NCI-H187 treated with DMSO at 0.1 percent for 48 hours (cell line): ENCODE measurements at regions not wholly inside any gene's neighbourhood (a gene's known extent, or its start where the extent isn't known, plus 50 kb on each side); places are given as distances from the start of the nearest gene placed in this dataset.

Experiments
- DNase-seq: peaks from one replicate; lab custom pipeline; 2025; lab: John Stamatoyannopoulos, UW

GRCh38 chr15:47949815-47950214 lies 171.0 kb upstream of the SLC24A5 start:
- no peak for DNase-seq

DNA sequence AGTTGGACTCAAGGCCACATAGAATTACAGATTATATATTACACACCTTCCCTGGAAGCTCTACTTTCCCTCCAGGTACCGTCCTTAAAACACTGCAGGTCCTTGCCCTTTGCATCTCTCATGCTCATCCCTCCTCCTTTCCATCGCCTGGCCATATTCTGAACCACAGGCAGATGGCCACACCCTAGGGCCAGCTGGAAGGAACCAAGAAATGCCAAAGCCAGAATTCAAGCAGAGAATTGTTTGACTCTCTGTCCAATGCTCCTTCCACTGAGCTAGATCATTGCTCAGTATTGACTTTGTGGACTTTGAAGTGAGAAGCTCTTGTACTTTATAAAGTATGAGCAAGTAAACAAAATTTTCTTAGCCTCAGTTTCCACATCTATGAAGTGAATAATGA lies 170.3 kb upstream of the SLC24A5 start:
- no peak for DNase-seq

DNA sequence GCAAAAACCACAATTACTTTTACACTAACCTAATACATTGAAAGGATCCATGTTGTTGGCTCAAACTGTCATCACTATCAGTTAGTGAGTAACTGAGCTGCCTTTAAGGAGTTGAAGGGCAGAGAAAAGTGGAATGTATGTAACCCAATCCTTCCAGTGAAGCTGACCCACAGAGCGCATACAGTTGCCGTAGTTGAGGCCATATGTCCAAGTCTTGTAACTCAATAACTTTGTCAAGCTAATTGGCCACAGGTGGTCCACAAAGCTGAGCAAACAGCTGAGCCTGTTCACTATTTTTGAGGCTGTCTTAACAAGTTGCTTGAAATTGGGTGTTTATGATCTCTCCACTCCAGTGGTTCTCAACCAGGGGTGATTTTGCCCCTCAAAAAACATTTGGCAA lies 169.0 kb upstream of the SLC24A5 start:
- DNase-seq = no peak

DNA sequence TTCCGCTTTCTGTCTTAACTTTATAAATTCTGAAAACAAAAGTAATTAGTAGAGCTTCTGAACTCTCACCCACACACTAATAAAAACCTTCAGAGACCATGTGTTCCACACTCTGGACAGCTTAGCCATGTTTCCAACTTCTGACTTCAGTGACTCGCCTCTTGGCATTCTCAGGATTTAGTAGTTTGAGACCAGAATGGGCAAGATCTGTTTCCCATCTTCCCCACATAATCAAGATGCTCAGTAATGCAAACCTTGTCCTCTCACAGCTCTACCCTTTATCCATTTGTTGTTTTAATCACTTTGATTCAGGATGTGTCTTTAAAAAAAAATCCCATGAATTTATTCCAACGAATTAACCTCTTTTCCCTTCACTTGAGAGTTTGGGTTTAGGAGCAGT lies 166.6 kb upstream of the SLC24A5 start:
- DNase-seq = no peak

- no peak for DNase-seq
Observed at GRCh38 chr15:47955021-47955420, 165.8 kb upstream of the SLC24A5 start.

GRCh38 chr15:47959617-47960413 lies 161.0 kb upstream of the SLC24A5 start:
- DNase-seq = no peak

DNA sequence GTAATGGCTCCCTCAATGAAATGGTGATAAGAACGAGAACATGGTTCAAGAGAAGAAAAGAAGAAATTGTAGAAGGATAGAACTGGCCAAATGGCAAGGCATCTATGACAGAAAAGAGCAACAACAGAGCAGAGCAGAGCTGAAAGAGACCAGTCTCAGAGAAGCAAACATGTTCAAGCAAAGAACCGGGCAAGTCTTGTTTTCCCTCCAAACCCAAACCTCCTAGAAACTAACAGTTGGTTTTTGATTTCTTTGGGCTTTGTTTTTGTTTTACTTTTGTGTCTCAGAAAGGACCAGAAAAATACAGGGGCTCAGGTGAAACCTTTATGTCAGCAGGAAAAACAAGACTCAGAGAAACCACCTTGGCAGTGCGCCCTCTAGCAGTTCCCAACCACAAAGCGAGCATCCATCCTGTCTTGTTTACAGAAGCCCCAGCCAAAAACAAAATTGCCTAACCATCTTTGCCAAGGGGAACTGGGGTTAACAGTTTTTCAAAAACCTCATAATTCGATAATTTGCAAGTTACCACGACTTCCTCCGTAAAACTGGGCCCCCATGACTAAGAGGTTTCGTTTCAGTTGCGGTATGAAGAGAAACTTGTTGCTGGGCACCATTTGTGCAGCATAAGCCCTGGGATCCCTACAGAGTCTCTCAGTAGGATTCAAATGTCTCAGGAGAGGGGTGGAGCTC lies 159.2 kb upstream of the SLC24A5 start:
- no peak for DNase-seq

DNA sequence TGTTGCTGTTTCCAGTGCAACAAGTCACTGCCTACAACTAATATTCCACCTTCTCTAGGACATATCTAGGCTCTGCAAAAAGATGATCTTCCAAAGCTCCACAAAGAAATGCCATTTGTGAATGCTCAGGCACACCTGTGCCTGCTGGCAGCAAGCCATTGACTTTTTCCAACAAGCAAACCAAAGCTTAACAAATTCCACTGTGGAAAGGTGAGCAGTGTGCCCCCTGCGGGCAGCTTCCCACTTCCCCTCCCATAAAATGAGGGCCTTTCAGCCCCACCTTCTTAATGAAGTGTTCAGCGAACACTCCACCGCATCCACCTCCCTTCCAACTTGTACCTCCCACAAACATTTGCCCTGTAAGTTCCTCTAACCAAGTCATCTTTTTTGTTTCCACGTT lies 157.5 kb upstream of the SLC24A5 start:
- DNase-seq = no peak

- no peak for DNase-seq
Observed at GRCh38 chr15:47964229-47964628, 156.6 kb upstream of the SLC24A5 start.

DNA sequence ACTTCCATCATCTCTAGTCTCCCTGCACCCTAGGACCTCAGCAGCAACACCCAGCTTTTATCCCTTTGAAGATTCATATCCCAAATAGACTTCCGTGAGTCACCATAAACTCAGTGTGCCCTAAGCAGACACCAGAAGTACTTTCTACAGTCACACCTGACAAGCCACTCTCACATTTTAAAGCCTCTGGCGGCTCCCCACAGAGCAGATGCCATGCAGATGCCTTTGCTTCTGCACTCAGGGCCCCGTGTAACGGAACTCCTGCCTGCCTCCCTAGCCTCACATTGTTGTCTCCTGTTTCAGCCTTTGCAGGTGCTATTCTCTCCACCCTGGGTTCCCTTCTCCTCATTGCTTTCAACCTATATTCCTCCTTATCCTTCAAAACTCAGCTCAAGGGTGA lies 155.5 kb upstream of the SLC24A5 start:
- DNase-seq = no peak

DNA sequence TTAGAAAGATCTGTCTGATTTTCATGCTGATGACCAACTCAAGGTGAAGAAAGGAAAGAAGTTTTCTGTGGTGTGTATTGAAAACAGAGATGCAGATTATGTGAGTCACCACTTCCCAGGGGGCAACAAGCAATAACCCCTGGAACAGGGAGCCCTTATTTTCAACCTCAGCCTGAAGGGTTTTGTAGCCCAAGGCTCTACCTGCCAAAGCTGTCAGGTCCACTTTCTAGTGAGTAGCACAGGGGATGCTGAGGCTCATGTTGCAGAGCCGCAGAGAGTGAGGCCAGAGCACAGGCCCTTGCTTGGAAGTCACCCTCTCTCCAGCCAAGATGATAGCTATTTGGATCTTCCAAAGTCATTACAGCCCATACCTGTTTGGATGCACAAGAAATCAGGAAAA lies 152.2 kb upstream of the SLC24A5 start:
- no peak for DNase-seq

DNA sequence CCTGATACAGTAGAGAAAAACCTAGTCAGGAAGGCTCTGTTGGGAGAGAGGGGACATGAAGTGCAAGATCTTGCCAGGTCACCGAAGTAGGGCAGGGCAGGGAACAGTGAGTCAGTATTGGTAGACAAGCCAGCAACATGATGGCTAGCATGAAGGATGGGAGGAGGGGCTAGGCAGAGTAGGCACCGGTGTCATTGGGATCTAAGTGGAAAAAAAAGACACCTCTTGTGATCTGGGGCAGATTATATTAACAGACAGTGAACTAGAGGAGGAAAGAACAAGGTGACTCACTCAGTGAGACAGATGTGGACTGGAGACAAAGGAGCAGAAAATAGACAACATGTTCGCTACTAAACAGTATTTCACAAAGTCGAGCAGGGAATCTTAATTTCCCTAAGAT lies 149.2 kb upstream of the SLC24A5 start:
- no peak for DNase-seq

DNA sequence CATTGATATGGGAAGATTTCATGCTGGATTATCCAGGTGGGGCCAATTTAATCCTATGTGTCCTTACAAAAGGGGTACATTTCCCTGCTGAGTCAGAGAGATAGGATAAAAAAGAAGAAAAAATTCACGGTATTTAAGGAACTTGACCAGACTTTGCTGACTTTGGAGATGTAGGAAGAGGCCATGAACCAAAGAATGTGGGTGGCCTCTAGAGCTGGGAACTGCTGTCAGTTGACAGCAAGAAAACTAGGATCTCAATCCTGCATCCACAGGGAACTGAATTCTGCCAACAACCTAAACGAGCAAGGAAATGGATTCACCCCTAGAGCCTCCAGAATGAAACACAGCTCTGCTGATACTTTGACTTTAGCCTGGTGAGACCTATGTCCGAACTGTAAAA lies 148.1 kb upstream of the SLC24A5 start:
- DNase-seq = no peak

GRCh38 chr15:47974724-47975123 lies 146.1 kb upstream of the SLC24A5 start:
- no peak for DNase-seq

DNA sequence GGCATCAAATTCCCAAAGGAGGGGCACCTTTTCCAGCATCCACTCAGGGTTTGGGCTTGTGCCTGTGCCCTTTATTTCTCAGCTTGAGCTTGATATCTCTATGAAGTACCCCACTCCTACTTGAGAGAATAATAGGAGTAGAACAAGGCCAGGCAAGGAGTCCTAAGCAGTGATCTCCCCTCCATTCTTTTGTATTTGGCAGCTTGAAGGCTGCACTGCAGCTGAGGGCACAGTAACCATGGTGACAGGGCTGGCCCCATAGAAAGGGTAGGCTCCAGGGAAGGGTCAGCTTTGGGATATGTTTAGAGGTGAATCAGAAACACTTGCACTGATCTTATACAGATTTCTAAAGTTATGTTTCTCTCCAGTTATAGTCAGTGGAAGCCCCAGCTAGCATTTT lies 145.4 kb upstream of the SLC24A5 start:
- DNase-seq = no peak

GRCh38 chr15:47983533-47983932 lies 137.3 kb upstream of the SLC24A5 start:
- no peak for DNase-seq

DNA sequence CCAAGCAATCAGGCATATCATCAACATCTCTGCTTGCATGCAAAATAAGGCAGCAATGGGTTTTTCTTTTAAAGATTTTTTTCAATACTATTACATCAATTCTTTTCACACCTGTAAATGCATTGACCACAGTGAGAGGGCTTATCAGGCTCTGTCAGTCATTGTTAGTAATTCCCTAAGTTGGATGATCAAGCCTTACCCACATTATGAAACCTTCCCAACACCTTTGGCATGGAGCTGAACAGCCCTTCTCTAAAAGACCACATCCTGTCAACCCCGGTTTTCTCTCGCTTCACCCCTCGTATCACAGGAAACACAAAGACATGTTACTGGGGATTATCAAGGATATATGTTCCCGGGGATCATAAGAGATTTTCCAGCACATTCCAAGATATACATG lies 135.2 kb upstream of the SLC24A5 start:
- no peak for DNase-seq

- no peak for DNase-seq
Observed at GRCh38 chr15:47987461-47987860, 133.3 kb upstream of the SLC24A5 start.

- DNase-seq = peak; percentile 56
Observed at GRCh38 chr15:47987908-47988532, 132.8 kb upstream of the SLC24A5 start.

GRCh38 chr15:47988564-47988963 lies 132.2 kb upstream of the SLC24A5 start:
- DNase-seq = no peak

GRCh38 chr15:47990821-47991220 lies 130.0 kb upstream of the SLC24A5 start:
- DNase-seq = no peak

GRCh38 chr15:47991357-47991756 lies 129.4 kb upstream of the SLC24A5 start:
- no peak for DNase-seq

DNA sequence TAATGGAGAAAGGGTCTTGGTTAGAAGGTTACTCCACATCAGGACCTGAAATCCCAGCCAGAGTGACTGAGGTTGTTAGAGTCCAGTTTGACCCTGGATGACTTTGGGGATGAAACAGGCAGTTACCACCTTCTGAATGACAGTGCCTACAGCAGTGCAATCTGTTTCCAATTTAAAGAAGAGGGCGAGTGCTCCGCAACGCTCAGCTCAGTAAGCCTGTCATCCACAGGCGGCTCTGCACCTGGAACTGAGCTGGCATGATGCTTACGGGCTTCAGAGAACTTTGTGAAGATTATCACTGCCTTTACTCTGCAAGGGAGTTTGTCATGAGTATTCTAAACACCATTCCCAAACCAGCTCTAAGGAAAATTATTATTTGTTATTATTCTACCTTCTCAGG lies 127.7 kb upstream of the SLC24A5 start:
- DNase-seq = no peak
